ENCODE measurements at regions not wholly inside any gene's neighbourhood (a gene's known extent, or its start where the extent isn't known, plus 50 kb on each side); places are given as distances from the start of the nearest gene placed in this dataset.
A peak's percentile ranks its signal among the peaks of the same experiment; 100 is the strongest.

GRCh38 chr7:50166997-50167965, 74.2 kb upstream of the ZPBP start:
- DNase-seq (ENCODE audit: extremely low read depth, insufficient read length): peak; percentile 25
- H3K36me3 ChIP-seq (ENCODE audit: control insufficient read depth, insufficient read depth, low read length): no peaks in the 10 kb centered on the region
- TF ChIP-seq CTCF (IDR thresholded peaks at IDR 0.05; ENCODE audit: insufficient read depth, low read length, poor library complexity, severe bottlenecking): no peak
- H3K27me3 ChIP-seq (replicated peaks; ENCODE audit: control insufficient read depth, insufficient read depth, low read length): no peaks in the 10 kb centered on the region
- H3K4me3 ChIP-seq (replicated peaks; ENCODE audit: low read depth, low read length): no peak overlapping the region

- no peak for DNase-seq (ENCODE audit: extremely low read depth, insufficient read length)
- no peak for TF ChIP-seq CTCF (IDR thresholded peaks at IDR 0.05; ENCODE audit: insufficient read depth, low read length, poor library complexity, severe bottlenecking)
- Histone ChIP-seq H3K4me3 (replicated peaks; ENCODE audit: low read depth, low read length) (no peak overlapping the region), H3K27me3 (replicated peaks; ENCODE audit: control insufficient read depth, insufficient read depth, low read length) (no peaks in the 10 kb centered on the region), H3K36me3 (ENCODE audit: control insufficient read depth, insufficient read depth, low read length) (no peaks in the 10 kb centered on the region)
Measured at GRCh38 chr7:50164559-50165170, 71.6 kb upstream of the ZPBP start.

- no peak for DNase-seq (ENCODE audit: extremely low read depth, insufficient read length)
- no peaks in the 10 kb centered on the region for H3K27me3 ChIP-seq (replicated peaks; ENCODE audit: control insufficient read depth, insufficient read depth, low read length)
Measured at GRCh38 chr7:50160206-50160605, 67.2 kb upstream of the ZPBP start.

GRCh38 chr7:50159154-50159553, 66.1 kb upstream of the ZPBP start:
- H3K27me3 ChIP-seq (replicated peaks; ENCODE audit: control insufficient read depth, insufficient read depth, low read length): no peaks in the 10 kb centered on the region

More at GRCh38 chr7:50160206-50160605, 67.2 kb upstream of the ZPBP start:
- TF ChIP-seq CTCF (IDR thresholded peaks at IDR 0.05; ENCODE audit: insufficient read depth, low read length, poor library complexity, severe bottlenecking): no peak
- Histone ChIP-seq H3K4me3 (replicated peaks; ENCODE audit: low read depth, low read length) (no peak overlapping the region), H3K36me3 (ENCODE audit: control insufficient read depth, insufficient read depth, low read length) (no peaks in the 10 kb centered on the region)

GRCh38 chr7:50156706-50157105, 63.7 kb upstream of the ZPBP start:
- Histone ChIP-seq H3K27me3 (replicated peaks; ENCODE audit: control insufficient read depth, insufficient read depth, low read length) (no peaks in the 10 kb centered on the region), H3K36me3 (ENCODE audit: control insufficient read depth, insufficient read depth, low read length) (no peaks in the 10 kb centered on the region), H3K4me3 (replicated peaks; ENCODE audit: low read depth, low read length) (no peak overlapping the region)
- no peak for DNase-seq (ENCODE audit: extremely low read depth, insufficient read length)
- TF ChIP-seq CTCF (IDR thresholded peaks at IDR 0.05; ENCODE audit: insufficient read depth, low read length, poor library complexity, severe bottlenecking): no peak

More at GRCh38 chr7:50159154-50159553, 66.1 kb upstream of the ZPBP start:
- Histone ChIP-seq H3K4me3 (replicated peaks; ENCODE audit: low read depth, low read length) (no peak overlapping the region), H3K36me3 (ENCODE audit: control insufficient read depth, insufficient read depth, low read length) (no peaks in the 10 kb centered on the region)
- no peak for DNase-seq (ENCODE audit: extremely low read depth, insufficient read length)
- no peak for TF ChIP-seq CTCF (IDR thresholded peaks at IDR 0.05; ENCODE audit: insufficient read depth, low read length, poor library complexity, severe bottlenecking)
